CD14-positive monocyte (primary cell): ENCODE measurements at regions not wholly inside any gene's neighbourhood (a gene's known extent, or its start where the extent isn't known, plus 50 kb on each side); places are given as distances from the start of the nearest gene placed in this dataset.

Experiments used
- DNase-seq, 3 donors: peaks; one replicate each; pipeline ENCODE4 v3.0.0-alpha.2; 2011 to 2022
- H2AFZ ChIP-seq: 2 replicates; pipeline ENCODE4 v1.6.0; 2012; ENCODE audit warnings: mild to moderate bottlenecking, low read depth, low read length, inconsistent platforms; ENCODE audit not compliant: insufficient read depth, poor library complexity, severe bottlenecking
- H3K27ac ChIP-seq, 2 donors: 1 replicate in 1 of 2; 2 replicates in 1 of 2; pipeline ENCODE4 v1.5.1; 2012 to 2013; ENCODE audit warnings: low read length in 2 of 2, control low read depth in 1 of 2, inconsistent platforms in 1 of 2, low read depth in 1 of 2, mild to moderate bottlenecking in 1 of 2
- H3K27me3 ChIP-seq, 2 donors: one replicate each; pipeline versions ENCODE4 v1.6.0 to v1.6.1; 2011 to 2013; ENCODE audit warnings: low read length in 2 of 2; ENCODE audit not compliant: control insufficient read depth in 2 of 2, insufficient read depth in 2 of 2
- H3K36me3 ChIP-seq, 2 donors: replicated peaks in 1 of 2; 1 replicate in 1 of 2; 2 replicates in 1 of 2; pipeline versions ENCODE4 v1.5.1 to v1.6.1; 2012 to 2013; ENCODE audit warnings: low read length in 2 of 2, control low read depth in 1 of 2, inconsistent platforms in 1 of 2, mild to moderate bottlenecking in 1 of 2; ENCODE audit not compliant: insufficient read depth in 2 of 2, control insufficient read depth in 1 of 2
- H3K4me1 ChIP-seq, 2 donors: 1 replicate in 1 of 2; 2 replicates in 1 of 2; pipeline versions ENCODE4 v1.5.1 to v1.6.1; 2012 to 2013; ENCODE audit warnings: low read length in 2 of 2, control low read depth in 1 of 2, inconsistent platforms in 1 of 2, mild to moderate bottlenecking in 1 of 2, moderate library complexity in 1 of 2; ENCODE audit not compliant: insufficient read depth in 2 of 2, control insufficient read depth in 1 of 2
- H3K4me2 ChIP-seq: replicated peaks from 2 replicates; pipeline ENCODE3; 2012; ENCODE audit warnings: low read length, moderate library complexity, mild to moderate bottlenecking; ENCODE audit not compliant: poor library complexity, severe bottlenecking; ENCODE audit errors: extremely low read depth
- H3K4me3 ChIP-seq, 3 experiments: fragments of 200-600 bp in 1 of 3; sonication (generic) in 1 of 3; replicated peaks in 1 of 3; 1 replicate in 2 of 3; 2 replicates in 1 of 3; pipeline ENCODE4 v1.5.1; 2011 to 2013; ENCODE audit warnings: low read length in 3 of 3, mild to moderate bottlenecking in 3 of 3, control low read depth in 2 of 3, low read depth in 2 of 3, inconsistent platforms in 1 of 3, moderate library complexity in 1 of 3
- H3K79me2 ChIP-seq: 2 replicates; pipeline ENCODE4 v1.6.0; 2012; ENCODE audit warnings: mild to moderate bottlenecking, control low read depth, inconsistent platforms, low read length, moderate library complexity; ENCODE audit not compliant: insufficient read depth
- H3K9ac ChIP-seq: 2 replicates; pipeline ENCODE4 v1.6.0; 2017; ENCODE audit warnings: low read length, mild to moderate bottlenecking; ENCODE audit not compliant: insufficient read depth, poor library complexity, severe bottlenecking
- H3K9me3 ChIP-seq, 2 donors: replicated peaks in 1 of 2; 1 replicate in 1 of 2; 2 replicates in 1 of 2; pipeline versions ENCODE4 v1.5.1 to v1.6.1; 2012 to 2013; ENCODE audit warnings: low read length in 2 of 2, control low read depth in 1 of 2; ENCODE audit not compliant: control insufficient read depth in 1 of 2, insufficient read depth in 1 of 2
- H4K20me1 ChIP-seq: 2 replicates; pipeline ENCODE4 v1.6.0; 2012; ENCODE audit warnings: mild to moderate bottlenecking, low read length, control low read depth, moderate library complexity; ENCODE audit not compliant: insufficient read depth
- H3K27ac Mint-ChIP-seq, 7 donors: one replicate each; pipeline ENCODE4 v1.8.0; 2020; ENCODE audit warnings: mild to moderate bottlenecking in 7 of 7, mixed read lengths in 7 of 7, moderate library complexity in 6 of 7, inconsistent platforms in 2 of 7
- H3K27me3 Mint-ChIP-seq, 3 donors: one replicate each; pipeline ENCODE4 v1.8.0; 2021 to 2022; ENCODE audit warnings: low read depth in 3 of 3, mild to moderate bottlenecking in 3 of 3, mixed read lengths in 3 of 3, moderate library complexity in 3 of 3, inconsistent platforms in 1 of 3
- H3K36me3 Mint-ChIP-seq, 2 donors: one replicate each; pipeline ENCODE4 v1.8.0; 2020; ENCODE audit warnings: mixed read lengths in 2 of 2, inconsistent platforms in 1 of 2, mild to moderate bottlenecking in 1 of 2
- H3K4me1 Mint-ChIP-seq: one replicate; pipeline ENCODE4 v1.8.0; 2020; ENCODE audit warnings: mild to moderate bottlenecking, mixed read lengths
- H3K4me3 Mint-ChIP-seq, 2 donors: one replicate each; pipeline ENCODE4 v1.8.0; 2020; ENCODE audit warnings: mild to moderate bottlenecking in 2 of 2, mixed read lengths in 2 of 2, moderate library complexity in 1 of 2
- H3K9me3 Mint-ChIP-seq, 7 donors: one replicate each; pipeline ENCODE4 v1.8.0; 2020 to 2022; ENCODE audit warnings: mixed read lengths in 7 of 7, mild to moderate bottlenecking in 6 of 7, moderate library complexity in 6 of 7, inconsistent platforms in 2 of 7
- CTCF ChIP-seq: fragments of 200-600 bp; IDR thresholded peaks from one replicate; pipeline ENCODE4 v1.8.0; 2022; ENCODE audit warnings: antibody characterized with exemption, mild to moderate bottlenecking
- WGBS: methylation state at CpG from one replicate; pipeline ENCODE4 v1.1.5; 2013; ENCODE audit warnings: missing lambda C conversion rate; ENCODE audit not compliant: insufficient coverage; 5-methylcytosine and 5-hydroxymethylcytosine counted together
- intact Hi-C, 2 donors: fragments of 100-400 bp; cut with micrococcal nuclease; formaldehyde crosslinking; loops; one replicate each; pipeline versions ENCODE4 v1.15.0 to v1.15.1; 2023

GRCh38 chr5:89597878-89598277 is 714.9 kb upstream of the MEF2C start:
- H3K36me3 Mint-ChIP-seq = no peaks in the 10 kb centered on the region
- WGBS = 100% methylated on average over 1 of the region's 1 CpG
- H3K27ac Mint-ChIP-seq = no peak overlapping the region

GRCh38 chr5:89596821-89597220 is 713.8 kb upstream of the MEF2C start:
- no peak overlapping the region for H3K27ac Mint-ChIP-seq
- no peak for DNase-seq
- intact Hi-C loops = no loop called here
- Histone ChIP-seq H4K20me1 (no peaks in the 10 kb centered on the region), H3K27me3 (no peaks in the 10 kb centered on the region), H2AFZ (no peak overlapping the region), H3K9me3 (no peaks in the 10 kb centered on the region), H3K4me2 (no peak overlapping the region), H3K79me2 (no peaks in the 10 kb centered on the region), H3K27ac (no peak overlapping the region), H3K4me1 (no peaks in the 10 kb centered on the region), H3K4me3 (no peak overlapping the region), H3K9ac (no peak overlapping the region), H3K36me3 (no peaks in the 10 kb centered on the region)
- WGBS = no CpG with 5 or more reads among the region's 2 CpGs
- H3K36me3 Mint-ChIP-seq = no peaks in the 10 kb centered on the region
- H3K4me1 Mint-ChIP-seq = no peaks in the 10 kb centered on the region
- H3K27me3 Mint-ChIP-seq = no peaks in the 10 kb centered on the region
- peaks cover 0 to 9% (median 2%) of the 10 kb centered on the region in 7 donors for H3K9me3 Mint-ChIP-seq
- TF ChIP-seq CTCF = no peak
- H3K4me3 Mint-ChIP-seq = no peak overlapping the region

More at GRCh38 chr5:89597878-89598277, 714.9 kb upstream of the MEF2C start:
- H3K9ac ChIP-seq = no peak overlapping the region
- H3K4me2 ChIP-seq = no peak overlapping the region
- H4K20me1 ChIP-seq = no peaks in the 10 kb centered on the region
- Mint-ChIP-seq H3K9me3 (peaks cover 0 to 2% (median 0%) of the 10 kb centered on the region in 7 donors), H3K4me1 (no peaks in the 10 kb centered on the region), H3K4me3 (no peak overlapping the region), H3K27me3 (no peaks in the 10 kb centered on the region)
- no peak overlapping the region for H2AFZ ChIP-seq
- H3K4me3 ChIP-seq = no peak overlapping the region
- TF ChIP-seq CTCF = no peak
- no peaks in the 10 kb centered on the region for H3K36me3 ChIP-seq
- H3K4me1 ChIP-seq = no peaks in the 10 kb centered on the region
- no peaks in the 10 kb centered on the region for H3K9me3 ChIP-seq
- H3K79me2 ChIP-seq = no peaks in the 10 kb centered on the region
- no peak overlapping the region for H3K27ac ChIP-seq
- no peaks in the 10 kb centered on the region for H3K27me3 ChIP-seq
- intact Hi-C loops = no loop called here
- no peak for DNase-seq
